GM21619 (cell line): ENCODE measurements at regions not wholly inside any gene's neighbourhood (a gene's known extent, or its start where the extent isn't known, plus 50 kb on each side); places are given as distances from the start of the nearest gene placed in this dataset.

Experiments used
- ATAC-seq: cut with Tn5 transposase; IDR thresholded peaks from one replicate; pipeline ENCODE4 v1.9.1; 2021; ENCODE audit not compliant: unreplicated experiment

DNA sequence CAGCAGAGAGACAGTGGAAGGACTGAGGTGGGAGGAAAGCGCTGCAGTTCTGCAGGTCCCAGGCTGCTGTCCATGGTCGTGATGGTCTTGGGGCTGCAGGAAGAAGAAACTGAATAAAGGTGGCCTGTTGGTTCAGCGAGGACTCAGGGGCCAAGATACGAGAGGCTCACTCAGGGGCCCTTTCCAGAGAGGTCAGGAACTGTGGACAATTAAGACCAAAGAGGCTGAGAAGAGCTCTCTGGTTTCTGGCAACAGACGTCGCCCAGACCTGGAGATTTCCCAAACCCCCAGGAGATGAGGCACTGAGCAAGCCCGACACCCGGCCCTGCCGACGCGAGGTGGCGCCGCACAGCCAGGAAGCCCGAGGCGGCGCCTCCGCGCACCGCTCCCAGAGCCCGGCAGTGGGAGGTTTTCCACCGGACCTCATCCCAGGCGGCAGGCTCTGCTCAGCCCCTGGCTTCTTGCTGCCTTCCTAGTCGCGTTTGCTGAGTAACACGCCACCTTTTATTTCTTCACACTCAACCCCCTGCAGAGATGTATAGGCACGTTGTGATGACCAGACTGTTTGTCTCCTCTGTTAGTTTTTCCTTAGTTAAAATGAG lies 56.4 kb upstream of the ARRDC4 start:
- ATAC-seq: no peak

DNA sequence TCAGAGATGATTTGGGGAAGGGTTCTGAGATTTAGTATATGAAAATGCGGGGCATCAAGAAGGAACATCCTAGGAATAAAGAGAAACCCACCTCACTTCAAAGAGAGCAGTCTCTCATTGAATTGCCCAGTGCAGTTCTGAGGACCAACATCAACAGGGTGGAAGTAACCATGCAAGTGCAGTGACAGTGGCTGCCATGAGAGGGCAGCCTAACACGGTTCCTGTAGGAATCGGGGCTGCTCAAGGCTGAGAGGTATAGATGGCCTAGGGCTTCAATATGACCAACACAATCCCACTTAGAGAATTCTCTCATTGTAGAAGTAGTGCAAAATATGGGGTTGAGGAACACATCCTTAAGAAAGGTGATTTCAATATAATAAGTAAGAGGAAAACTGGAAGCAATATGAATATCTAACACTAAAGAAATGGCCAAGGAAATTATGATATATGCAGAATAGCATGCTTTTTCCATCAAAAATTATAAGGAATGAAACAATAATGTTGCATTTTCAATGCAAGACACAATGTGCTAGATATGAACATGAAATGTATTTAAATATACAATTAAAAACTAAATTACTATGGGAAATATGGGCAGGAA lies 51.1 kb upstream of the ARRDC4 start:
- ATAC-seq: peak; percentile 96
